H9 (cell line): ENCODE measurements at regions not wholly inside any gene's neighbourhood (a gene's known extent, or its start where the extent isn't known, plus 50 kb on each side); places are given as distances from the start of the nearest gene placed in this dataset.

Experiments used
- DNase-seq: peaks from one replicate; pipeline ENCODE4 v3.0.0-alpha.2; 2017
- H2AFZ ChIP-seq: one replicate; pipeline ENCODE4 v1.6.1; 2013; ENCODE audit warnings: mild to moderate bottlenecking, low read length, control low read depth, moderate library complexity
- H2AK5ac ChIP-seq: 2 replicates; pipeline ENCODE4 v1.6.1; 2013; ENCODE audit warnings: low read length, control low read depth, mixed read lengths; ENCODE audit not compliant: insufficient read length
- H2BK120ac ChIP-seq: one replicate; pipeline ENCODE4 v1.6.1; 2013; ENCODE audit warnings: low read depth, mild to moderate bottlenecking, low read length, control low read depth, inconsistent platforms; ENCODE audit not compliant: poor library complexity, severe bottlenecking
- H2BK12ac ChIP-seq: 2 replicates; pipeline ENCODE4 v1.6.1; 2013; ENCODE audit warnings: low read length, control low read depth, mixed read lengths, low read depth; ENCODE audit not compliant: insufficient read length
- H2BK15ac ChIP-seq: 2 replicates; pipeline ENCODE4 v1.6.1; 2013; ENCODE audit warnings: low read depth, low read length, control low read depth
- H2BK20ac ChIP-seq: one replicate; pipeline ENCODE4 v1.6.1; 2013; ENCODE audit warnings: low read depth, mild to moderate bottlenecking, low read length, control low read depth, inconsistent platforms; ENCODE audit not compliant: poor library complexity, severe bottlenecking
- H2BK5ac ChIP-seq: 2 replicates; pipeline ENCODE4 v1.6.1; 2013; ENCODE audit warnings: low read length, control low read depth, mixed read lengths; ENCODE audit not compliant: insufficient read length
- H3K14ac ChIP-seq: 2 replicates; pipeline ENCODE4 v1.6.1; 2013; ENCODE audit warnings: low read length, control low read depth; ENCODE audit not compliant: insufficient read depth
- H3K18ac ChIP-seq: 2 replicates; pipeline ENCODE4 v1.6.1; 2013; ENCODE audit warnings: low read depth, mild to moderate bottlenecking, mixed read lengths, low read length, control low read depth; ENCODE audit not compliant: insufficient read length
- H3K23ac ChIP-seq: 2 replicates; pipeline ENCODE4 v1.6.1; 2013; ENCODE audit warnings: low read length, control low read depth, mixed read lengths, low read depth; ENCODE audit not compliant: insufficient read length
- H3K23me2 ChIP-seq: 2 replicates; pipeline ENCODE4 v1.6.1; 2013; ENCODE audit warnings: low read depth, mild to moderate bottlenecking, mixed read lengths, low read length, control low read depth; ENCODE audit not compliant: insufficient read length, poor library complexity, severe bottlenecking
- H3K27ac ChIP-seq: 2 replicates; pipeline ENCODE4 v1.5.1; 2013; ENCODE audit warnings: low read length, control low read depth, mixed read lengths, low read depth; ENCODE audit not compliant: insufficient read length
- H3K27me3 ChIP-seq: 2 replicates; pipeline ENCODE4 v1.6.1; 2013; ENCODE audit warnings: low read length, control low read depth, inconsistent platforms; ENCODE audit not compliant: insufficient read depth
- H3K4ac ChIP-seq: 2 replicates; pipeline ENCODE4 v1.6.1; 2013; ENCODE audit warnings: low read depth, mild to moderate bottlenecking, control low read depth, inconsistent platforms, low read length, moderate library complexity
- H3K4me1 ChIP-seq: 2 replicates; pipeline ENCODE4 v1.6.1; 2013; ENCODE audit warnings: low read length, control low read depth, inconsistent platforms; ENCODE audit not compliant: insufficient read depth
- H3K4me2 ChIP-seq: 2 replicates; pipeline ENCODE4 v1.6.1; 2013; ENCODE audit warnings: low read length, control low read depth, mixed read lengths; ENCODE audit not compliant: insufficient read length, insufficient read depth
- H3K56ac ChIP-seq: 2 replicates; pipeline ENCODE4 v1.6.1; 2013; ENCODE audit warnings: low read depth, mild to moderate bottlenecking, mixed read lengths, low read length, control low read depth; ENCODE audit not compliant: insufficient read length
- H3K79me1 ChIP-seq: 2 replicates; pipeline ENCODE4 v1.6.1; 2013; ENCODE audit warnings: low read depth, mild to moderate bottlenecking, moderate library complexity, low read length, control low read depth, inconsistent platforms; ENCODE audit not compliant: insufficient read depth, poor library complexity, severe bottlenecking
- H3K79me2 ChIP-seq: 2 replicates; pipeline ENCODE4 v1.6.1; 2013; ENCODE audit warnings: low read length, control low read depth, inconsistent platforms; ENCODE audit not compliant: insufficient read depth
- H3K9ac ChIP-seq: 2 replicates; pipeline ENCODE4 v1.6.1; 2013; ENCODE audit warnings: low read length, control low read depth, mixed read lengths; ENCODE audit not compliant: insufficient read length; ENCODE audit errors: extremely low read depth
- H3K9me3 ChIP-seq: one replicate; pipeline ENCODE4 v1.6.1; 2013; ENCODE audit warnings: low read depth, low read length, inconsistent platforms; ENCODE audit not compliant: control insufficient read depth
- H3T11ph ChIP-seq: one replicate; pipeline ENCODE4 v1.6.1; 2013; ENCODE audit warnings: mild to moderate bottlenecking, low read length, control low read depth, inconsistent platforms
- H4K20me1 ChIP-seq: one replicate; pipeline ENCODE4 v1.6.1; 2013; ENCODE audit not compliant: control insufficient read depth, insufficient read length, insufficient read depth
- H4K5ac ChIP-seq: 2 replicates; pipeline ENCODE4 v1.6.1; 2013; ENCODE audit warnings: low read depth, mild to moderate bottlenecking, mixed read lengths, low read length, control low read depth; ENCODE audit not compliant: insufficient read length
- H4K8ac ChIP-seq: replicated peaks from 2 replicates; pipeline ENCODE4 v1.6.1; 2013; ENCODE audit warnings: low read length, control low read depth, mixed read lengths, low read depth; ENCODE audit not compliant: insufficient read length
- H4K91ac ChIP-seq: 2 replicates; pipeline ENCODE4 v1.6.1; 2013; ENCODE audit warnings: low read depth, mild to moderate bottlenecking, moderate library complexity, mixed read lengths, low read length, control low read depth; ENCODE audit not compliant: insufficient read length
- H3K27ac Mint-ChIP-seq, 3 experiments: 2 replicates in 2 of 3; 3 replicates in 1 of 3; pipeline ENCODE4 v1.8.0; 2020 to 2021; ENCODE audit warnings: mixed read lengths in 3 of 3, mild to moderate bottlenecking in 1 of 3, moderate library complexity in 1 of 3
- H3K27me3 Mint-ChIP-seq: 2 replicates; pipeline ENCODE4 v1.8.0; 2021; ENCODE audit warnings: low read depth, mild to moderate bottlenecking, moderate library complexity, mixed read lengths
- H3K36me3 Mint-ChIP-seq, 3 experiments: 2 replicates in 2 of 3; 3 replicates in 1 of 3; pipeline ENCODE4 v1.8.0; 2020 to 2021; ENCODE audit warnings: low read depth in 3 of 3, mixed read lengths in 3 of 3; ENCODE audit not compliant: insufficient read depth in 1 of 3
- H3K4me1 Mint-ChIP-seq, 2 experiments: 2 replicates each; pipeline ENCODE4 v1.8.0; 2020; ENCODE audit warnings: mixed read lengths in 2 of 2
- H3K4me3 Mint-ChIP-seq, 2 experiments: 2 replicates in 1 of 2; 3 replicates in 1 of 2; pipeline ENCODE4 v1.8.0; 2020 to 2021; ENCODE audit warnings: mild to moderate bottlenecking in 2 of 2, mixed read lengths in 2 of 2, moderate library complexity in 1 of 2
- H3K9me3 Mint-ChIP-seq, 2 experiments: 2 replicates in 1 of 2; 3 replicates in 1 of 2; pipeline ENCODE4 v1.8.0; 2020; ENCODE audit warnings: mild to moderate bottlenecking in 2 of 2, mixed read lengths in 2 of 2, moderate library complexity in 1 of 2
- CTCF ChIP-seq: fragments of 200-600 bp; sonication (generic); conservative IDR thresholded peaks from 3 replicates; pipeline ENCODE4 v1.8.0; 2021; ENCODE audit warnings: antibody characterized with exemption, mild to moderate bottlenecking

GRCh38 chr6:47161176-47161687 lies 119.1 kb upstream of the ADGRF1 start:
- H4K5ac ChIP-seq = no peak overlapping the region
- H3K23me2 ChIP-seq = no peaks in the 10 kb centered on the region
- no peak overlapping the region for H3K4ac ChIP-seq
- no peak for TF ChIP-seq CTCF
- H2AK5ac ChIP-seq = no peak overlapping the region
- H2BK15ac ChIP-seq = no peak overlapping the region
- no peaks in the 10 kb centered on the region for H3K79me2 ChIP-seq
- no peak overlapping the region for H3K4me2 ChIP-seq
- H3K56ac ChIP-seq = no peak overlapping the region
- no peak overlapping the region for H3K23ac ChIP-seq
- H3K9me3 ChIP-seq = no peaks in the 10 kb centered on the region
- H2BK12ac ChIP-seq = no peak overlapping the region
- no peak for DNase-seq
- no peak overlapping the region for H3K14ac ChIP-seq
- no peaks in the 10 kb centered on the region for H3K4me1 ChIP-seq
- H2BK20ac ChIP-seq = no peak overlapping the region
- H4K91ac ChIP-seq = no peak overlapping the region
- Mint-ChIP-seq H3K4me1 (peaks cover 4 to 5% of the 10 kb centered on the region in 2 experiments; a peak in 1 of 4 replicates), H3K36me3 (no peaks in the 10 kb centered on the region), H3K27ac (no peak overlapping the region), H3K4me3 (no peak overlapping the region), H3K9me3 (no peaks in the 10 kb centered on the region), H3K27me3 (no peaks in the 10 kb centered on the region)
- H4K20me1 ChIP-seq = no peaks in the 10 kb centered on the region
- no peak overlapping the region for H3K18ac ChIP-seq
- no peak overlapping the region for H3T11ph ChIP-seq
- H3K9ac ChIP-seq = no peak overlapping the region
- no peak overlapping the region for H2AFZ ChIP-seq
- no peak overlapping the region for H2BK5ac ChIP-seq
- no peaks in the 10 kb centered on the region for H3K79me1 ChIP-seq
- H2BK120ac ChIP-seq = no peak overlapping the region
- no peak overlapping the region for H3K27ac ChIP-seq
- H4K8ac ChIP-seq = no peak overlapping the region
- no peaks in the 10 kb centered on the region for H3K27me3 ChIP-seq
